NB4 (cell line): ENCODE measurements at regions not wholly inside any gene's neighbourhood (a gene's known extent, or its start where the extent isn't known, plus 50 kb on each side); places are given as distances from the start of the nearest gene placed in this dataset.

Experiments used
- DNase-seq: peaks from one replicate; pipeline ENCODE4 v3.0.0; 2010; ENCODE audit warnings: low read depth
- H3K4me3 ChIP-seq: one replicate; pipeline ENCODE4 v1.5.1; 2011; ENCODE audit warnings: mild to moderate bottlenecking, low read depth, low read length, moderate library complexity
- MYC ChIP-seq: IDR thresholded peaks from 2 replicates; pipeline ENCODE4 v1.6.1; 2011; ENCODE audit warnings: low read depth, low read length
- POLR2A ChIP-seq: IDR thresholded peaks from 2 replicates; pipeline ENCODE4 v1.6.1; 2011; ENCODE audit warnings: mild to moderate bottlenecking; ENCODE audit not compliant: insufficient read length; ENCODE audit errors: extremely low read depth
- TF ChIP-seq, protein P1 (sequence below): IDR thresholded peaks from 2 replicates; pipeline ENCODE4 v1.6.1; 2011; ENCODE audit warnings: low read depth, low read length
- TF ChIP-seq, protein P2 (sequence below): IDR thresholded peaks from one replicate; pipeline ENCODE4 v1.5.1; 2012; ENCODE audit warnings: low read depth, low read length

- TF ChIP-seq, protein P1, sequence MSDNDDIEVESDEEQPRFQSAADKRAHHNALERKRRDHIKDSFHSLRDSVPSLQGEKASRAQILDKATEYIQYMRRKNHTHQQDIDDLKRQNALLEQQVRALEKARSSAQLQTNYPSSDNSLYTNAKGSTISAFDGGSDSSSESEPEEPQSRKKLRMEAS, result no peak
- TF ChIP-seq MYC, result no peak
- TF ChIP-seq, protein P2, sequence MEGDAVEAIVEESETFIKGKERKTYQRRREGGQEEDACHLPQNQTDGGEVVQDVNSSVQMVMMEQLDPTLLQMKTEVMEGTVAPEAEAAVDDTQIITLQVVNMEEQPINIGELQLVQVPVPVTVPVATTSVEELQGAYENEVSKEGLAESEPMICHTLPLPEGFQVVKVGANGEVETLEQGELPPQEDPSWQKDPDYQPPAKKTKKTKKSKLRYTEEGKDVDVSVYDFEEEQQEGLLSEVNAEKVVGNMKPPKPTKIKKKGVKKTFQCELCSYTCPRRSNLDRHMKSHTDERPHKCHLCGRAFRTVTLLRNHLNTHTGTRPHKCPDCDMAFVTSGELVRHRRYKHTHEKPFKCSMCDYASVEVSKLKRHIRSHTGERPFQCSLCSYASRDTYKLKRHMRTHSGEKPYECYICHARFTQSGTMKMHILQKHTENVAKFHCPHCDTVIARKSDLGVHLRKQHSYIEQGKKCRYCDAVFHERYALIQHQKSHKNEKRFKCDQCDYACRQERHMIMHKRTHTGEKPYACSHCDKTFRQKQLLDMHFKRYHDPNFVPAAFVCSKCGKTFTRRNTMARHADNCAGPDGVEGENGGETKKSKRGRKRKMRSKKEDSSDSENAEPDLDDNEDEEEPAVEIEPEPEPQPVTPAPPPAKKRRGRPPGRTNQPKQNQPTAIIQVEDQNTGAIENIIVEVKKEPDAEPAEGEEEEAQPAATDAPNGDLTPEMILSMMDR, result no peak
- no peak for TF ChIP-seq POLR2A
- no peak for DNase-seq
- no peak overlapping the region for H3K4me3 ChIP-seq
These were observed 453.7 kb upstream of the RIOK2 start for GRCh38 chr5:97636766-97637165.

DNA sequence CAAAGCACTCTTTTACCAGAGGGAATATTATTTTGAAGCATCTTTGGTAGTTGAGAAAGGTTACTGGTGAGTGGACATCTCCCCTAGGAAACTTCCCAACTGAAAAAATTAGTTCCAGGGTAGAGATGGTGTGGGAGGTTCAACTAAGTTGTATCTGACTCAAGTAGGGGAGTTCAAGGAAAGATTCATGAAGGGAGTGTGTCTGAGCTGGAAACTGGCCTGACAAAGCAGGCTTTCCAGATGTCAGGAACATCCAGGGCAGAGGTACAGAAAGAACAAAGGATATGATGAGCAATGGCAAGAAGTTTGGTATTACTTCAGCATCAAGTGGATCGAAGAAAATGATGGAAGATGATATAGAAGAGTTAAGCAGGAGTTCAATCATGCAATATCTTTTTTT, 458.0 kb upstream of the RIOK2 start:
- H3K4me3 ChIP-seq, result no peak overlapping the region
- TF ChIP-seq MYC (no peak), POLR2A (no peak)
- TF ChIP-seq, protein P1, result no peak
- TF ChIP-seq, protein P2, result no peak
- DNase-seq, result no peak

DNA sequence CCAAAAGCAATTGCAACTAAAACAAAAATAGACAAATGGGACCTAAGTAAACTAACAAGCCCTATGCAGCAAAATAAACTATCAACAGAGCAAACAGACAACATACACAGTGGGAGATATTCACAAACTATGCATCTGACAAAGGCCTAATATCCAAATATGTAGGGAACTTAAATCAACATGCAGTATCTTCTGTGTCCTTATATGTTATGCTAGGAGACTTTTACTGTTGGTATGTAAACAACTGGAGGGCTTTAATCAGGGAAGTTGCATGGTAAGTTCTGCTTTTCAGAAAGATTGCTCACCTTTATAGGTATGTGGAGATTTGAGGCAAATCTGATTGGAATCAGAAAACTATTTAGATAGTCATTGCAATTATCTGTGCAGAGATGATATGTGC, 461.2 kb upstream of the RIOK2 start:
- no peak overlapping the region for H3K4me3 ChIP-seq
- TF ChIP-seq, protein P1, result no peak
- no peak for TF ChIP-seq MYC
- TF ChIP-seq, protein P2, result no peak
- no peak for TF ChIP-seq POLR2A
- no peak for DNase-seq

- DNase-seq, result no peak
- H3K4me3 ChIP-seq, result no peak overlapping the region
- TF ChIP-seq, protein P2, result no peak
- TF ChIP-seq, protein P1, result no peak
- TF ChIP-seq POLR2A (no peak), MYC (no peak)
These were observed 461.8 kb upstream of the RIOK2 start for GRCh38 chr5:97644896-97645295.

DNA sequence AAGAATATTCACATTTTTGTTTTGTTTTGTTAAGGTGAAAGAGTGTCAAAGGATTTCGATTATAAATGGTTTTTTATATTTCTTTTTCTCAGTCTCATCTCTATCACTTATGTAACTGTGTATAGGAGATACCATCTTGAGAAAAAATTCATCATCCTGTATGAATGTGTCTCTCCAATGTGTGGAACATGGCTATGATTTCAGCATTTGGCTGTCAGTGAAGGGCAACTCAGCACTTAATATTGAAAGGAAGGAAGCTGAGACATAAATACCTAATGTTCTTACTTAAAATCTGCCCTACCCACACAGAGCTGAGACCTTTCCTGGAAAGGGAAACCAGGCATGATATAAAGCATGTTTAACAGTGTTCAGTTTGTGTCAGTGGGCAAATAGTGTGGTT, 474.2 kb upstream of the RIOK2 start:
- TF ChIP-seq MYC, result no peak
- TF ChIP-seq, protein P2, result no peak
- TF ChIP-seq, protein P1, result no peak
- TF ChIP-seq POLR2A, result no peak
- DNase-seq, result no peak
- no peak overlapping the region for H3K4me3 ChIP-seq
